ENCODE measurements at regions not wholly inside any gene's neighbourhood (a gene's known extent, or its start where the extent isn't known, plus 50 kb on each side); places are given as distances from the start of the nearest gene placed in this dataset.

- no peak for TF ChIP-seq CTCF (conservative IDR thresholded peaks at IDR 0.05; ENCODE audit: low read depth, low read length)
- TF ChIP-seq SMC3 (IDR thresholded peaks at IDR 0.05; ENCODE audit: low read depth, low read length): no peak
- no peak for TF ChIP-seq MAFK (IDR thresholded peaks at IDR 0.05; ENCODE audit: low read depth, low read length)
- no peak for TF ChIP-seq POLR2A (IDR thresholded peaks at IDR 0.05; ENCODE audit: low read depth, low read length)
- TF ChIP-seq USF2 (IDR thresholded peaks at IDR 0.05; ENCODE audit: low read depth, low read length): no peak
- TF ChIP-seq ELK1 (IDR thresholded peaks at IDR 0.05; ENCODE audit: borderline replicate concordance, low read depth, low read length): no peak
- no peak for TF ChIP-seq RCOR1 (IDR thresholded peaks at IDR 0.05; ENCODE audit: insufficient replicate concordance, low read length)
- TF ChIP-seq RAD21 (IDR thresholded peaks at IDR 0.05; ENCODE audit: low read length): no peak
- no peak for TF ChIP-seq CEBPB (IDR thresholded peaks at IDR 0.05; ENCODE audit: low read depth, low read length)
- TF ChIP-seq MXI1 (IDR thresholded peaks at IDR 0.05; ENCODE audit: borderline replicate concordance, low read depth, low read length): no peak
- no peak for TF ChIP-seq BHLHE40 (IDR thresholded peaks at IDR 0.05; ENCODE audit: low read depth, low read length)
- TF ChIP-seq CHD1 (IDR thresholded peaks at IDR 0.05; ENCODE audit: low read depth, low read length): no peak
Observed at GRCh38 chr10:108051218-108051617, 886.7 kb upstream of the SORCS1 start.

Measured in IMR-90 (cell line).